Hepatocyte (in vitro differentiated cells): ENCODE measurements at regions not wholly inside any gene's neighbourhood (a gene's known extent, or its start where the extent isn't known, plus 50 kb on each side); places are given as distances from the start of the nearest gene placed in this dataset.

Source experiments
- EZH2 ChIP-seq: fragments of 200-600 bp; sonication (generic); IDR thresholded peaks from 2 replicates; pipeline ENCODE4 v1.6.1; 2016; ENCODE audit warnings: antibody characterized with exemption, mild to moderate bottlenecking, borderline replicate concordance
- TF ChIP-seq, protein P1 (sequence below): fragments of 200-600 bp; sonication (generic); IDR thresholded peaks from 2 replicates; pipeline ENCODE4 v1.5.1; 2016; ENCODE audit warnings: antibody characterized with exemption, mild to moderate bottlenecking; ENCODE audit not compliant: poor library complexity

GRCh38 chr4:64516176-64516575 lies 106.9 kb upstream of the TECRL start:
- TF ChIP-seq, protein P1, sequence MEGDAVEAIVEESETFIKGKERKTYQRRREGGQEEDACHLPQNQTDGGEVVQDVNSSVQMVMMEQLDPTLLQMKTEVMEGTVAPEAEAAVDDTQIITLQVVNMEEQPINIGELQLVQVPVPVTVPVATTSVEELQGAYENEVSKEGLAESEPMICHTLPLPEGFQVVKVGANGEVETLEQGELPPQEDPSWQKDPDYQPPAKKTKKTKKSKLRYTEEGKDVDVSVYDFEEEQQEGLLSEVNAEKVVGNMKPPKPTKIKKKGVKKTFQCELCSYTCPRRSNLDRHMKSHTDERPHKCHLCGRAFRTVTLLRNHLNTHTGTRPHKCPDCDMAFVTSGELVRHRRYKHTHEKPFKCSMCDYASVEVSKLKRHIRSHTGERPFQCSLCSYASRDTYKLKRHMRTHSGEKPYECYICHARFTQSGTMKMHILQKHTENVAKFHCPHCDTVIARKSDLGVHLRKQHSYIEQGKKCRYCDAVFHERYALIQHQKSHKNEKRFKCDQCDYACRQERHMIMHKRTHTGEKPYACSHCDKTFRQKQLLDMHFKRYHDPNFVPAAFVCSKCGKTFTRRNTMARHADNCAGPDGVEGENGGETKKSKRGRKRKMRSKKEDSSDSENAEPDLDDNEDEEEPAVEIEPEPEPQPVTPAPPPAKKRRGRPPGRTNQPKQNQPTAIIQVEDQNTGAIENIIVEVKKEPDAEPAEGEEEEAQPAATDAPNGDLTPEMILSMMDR = no peak
- no peak for TF ChIP-seq EZH2
